Caco-2 (cell line): ENCODE measurements at regions not wholly inside any gene's neighbourhood (a gene's known extent, or its start where the extent isn't known, plus 50 kb on each side); places are given as distances from the start of the nearest gene placed in this dataset.

Experiments
- BruUV-seq: library from RNA; stranded (reverse); fragments of 400-500 nt; replicated peaks from 2 replicates; lab custom pipeline; 2021; lab: Mats Ljungman, UMichigan
- CTCF ChIA-PET: fragments of 300-600 bp; sonication (Branson Sonifier 250); formaldehyde crosslinking; loops from one replicate; lab custom pipeline; 2022; ENCODE audit warnings: antibody characterized with exemption; lab: Charles Lee
- POLR2A ChIA-PET: fragments of 300-600 bp; sonication (Branson Sonifier 250); formaldehyde crosslinking; loops from one replicate; lab custom pipeline; 2022; ENCODE audit warnings: antibody characterized with exemption; lab: Charles Lee
- DNase-seq, 2 experiments: peaks; one replicate each; pipeline versions ENCODE4 v3.0.0 to v3.0.0-alpha.2; 2020 to 2022
- H3K27me3 ChIP-seq: replicated peaks from 2 replicates; pipeline ENCODE4 v1.6.0; 2011; ENCODE audit warnings: low read length; ENCODE audit not compliant: control insufficient read depth, insufficient read depth
- H3K36me3 ChIP-seq: 2 replicates; pipeline ENCODE4 v1.5.1; 2011; ENCODE audit warnings: low read length; ENCODE audit not compliant: control insufficient read depth, insufficient read depth
- H3K4me1 ChIP-seq: fragments of 250-450 bp; sonication (Bioruptor Pico); 2 replicates; pipeline ENCODE4 v1.5.1; 2020; ENCODE audit warnings: mild to moderate bottlenecking
- H3K4me3 ChIP-seq: 2 replicates; pipeline ENCODE4 v1.5.1; 2011; ENCODE audit warnings: low read depth, mild to moderate bottlenecking, control low read depth, low read length
- H3K9me3 ChIP-seq: fragments of 250-450 bp; sonication (Bioruptor Pico); 2 replicates; pipeline ENCODE4 v1.5.1; 2020; ENCODE audit warnings: mild to moderate bottlenecking, moderate library complexity
- H3K27ac Mint-ChIP-seq: one replicate; pipeline ENCODE4 v1.8.0; 2022; ENCODE audit warnings: mixed read lengths; ENCODE audit not compliant: unreplicated experiment
- H3K27me3 Mint-ChIP-seq: one replicate; pipeline ENCODE4 v1.8.0; 2022; ENCODE audit warnings: mixed read lengths; ENCODE audit not compliant: insufficient read depth, unreplicated experiment
- H3K36me3 Mint-ChIP-seq: one replicate; pipeline ENCODE4 v1.8.0; 2022; ENCODE audit warnings: mild to moderate bottlenecking, mixed read lengths; ENCODE audit not compliant: insufficient read depth, unreplicated experiment
- H3K4me1 Mint-ChIP-seq: one replicate; pipeline ENCODE4 v1.8.0; 2022; ENCODE audit warnings: low read depth, mixed read lengths; ENCODE audit not compliant: unreplicated experiment
- H3K4me3 Mint-ChIP-seq: one replicate; pipeline ENCODE4 v1.8.0; 2022; ENCODE audit warnings: mild to moderate bottlenecking, moderate library complexity, mixed read lengths; ENCODE audit not compliant: unreplicated experiment
- H3K9me3 Mint-ChIP-seq: one replicate; pipeline ENCODE4 v1.8.0; 2022; ENCODE audit warnings: mixed read lengths; ENCODE audit not compliant: unreplicated experiment
- CTCF ChIP-seq, 2 experiments: fragments of 200-600 bp in 1 of 2; IDR thresholded peaks; 1 replicate in 1 of 2; 2 replicates in 1 of 2; pipeline versions ENCODE4 v1.5.1 to v1.8.0; 2011 to 2022; ENCODE audit warnings: antibody characterized with exemption in 1 of 2, control low read depth in 1 of 2, inconsistent platforms in 1 of 2, low read depth in 1 of 2, low read length in 1 of 2, mild to moderate bottlenecking in 1 of 2, moderate library complexity in 1 of 2; ENCODE audit not compliant: insufficient read depth in 1 of 2, severe bottlenecking in 1 of 2, unreplicated experiment in 1 of 2
- intact Hi-C: fragments of 100-400 bp; cut with micrococcal nuclease; formaldehyde crosslinking; loops from one replicate; pipeline ENCODE4 v1.10.0; 2022; ENCODE audit not compliant: unreplicated experiment

DNA sequence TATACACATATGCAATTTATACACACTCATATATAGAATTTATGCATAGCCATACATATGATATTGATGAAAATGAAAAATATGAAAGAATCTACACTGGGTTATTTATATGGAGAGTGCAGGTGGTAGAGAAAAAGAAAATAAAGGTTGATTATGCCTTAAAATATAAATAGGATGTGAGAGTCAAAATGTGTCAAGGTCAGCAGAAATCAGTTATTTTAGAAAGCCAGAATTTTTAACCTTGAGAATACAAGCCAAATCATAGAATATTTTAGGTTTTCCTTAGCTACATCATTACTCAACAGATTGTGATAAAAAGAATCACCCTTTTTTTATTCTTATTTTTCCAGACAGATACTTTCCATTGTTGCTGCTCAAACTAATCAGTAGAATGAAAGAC, 146.2 kb downstream of the SLC6A15 start:
- CTCF ChIA-PET: no interaction called here
- no peaks in the 10 kb centered on the region for H3K36me3 Mint-ChIP-seq
- no peak overlapping the region for H3K27ac Mint-ChIP-seq
- no peaks in the 10 kb centered on the region for H3K4me1 Mint-ChIP-seq
- no peaks in the 10 kb centered on the region for H3K27me3 ChIP-seq
- no peaks in the 10 kb centered on the region for H3K9me3 ChIP-seq
- intact Hi-C loops: no loop called here
- H3K9me3 Mint-ChIP-seq: no peaks in the 10 kb centered on the region
- no peaks in the 10 kb centered on the region for H3K4me1 ChIP-seq
- no peak for TF ChIP-seq CTCF (IDR thresholded peaks at IDR 0.05; ENCODE audit: insufficient read depth in 1 of 2, low read depth in 1 of 2, low read length in 1 of 2, severe bottlenecking in 1 of 2, unreplicated experiment in 1 of 2)
- no peak for DNase-seq
- no TSS peak for BruUV-seq
- no peak overlapping the region for H3K4me3 Mint-ChIP-seq
- no peaks in the 10 kb centered on the region for H3K36me3 ChIP-seq
- no peak overlapping the region for H3K4me3 ChIP-seq
- POLR2A ChIA-PET: no interaction called here
- peaks cover 6% of the 10 kb centered on the region for H3K27me3 Mint-ChIP-seq

- POLR2A ChIA-PET: no interaction called here
- intact Hi-C loops: no loop called here
- Histone ChIP-seq H3K4me3 (no peak overlapping the region), H3K9me3 (no peaks in the 10 kb centered on the region), H3K27me3 (no peaks in the 10 kb centered on the region), H3K36me3 (no peaks in the 10 kb centered on the region), H3K4me1 (no peaks in the 10 kb centered on the region)
- CTCF ChIA-PET: no interaction called here
- Mint-ChIP-seq H3K4me1 (no peaks in the 10 kb centered on the region), H3K36me3 (no peaks in the 10 kb centered on the region), H3K27ac (no peak overlapping the region), H3K4me3 (no peak overlapping the region), H3K27me3 (peaks cover 3% of the 10 kb centered on the region), H3K9me3 (no peaks in the 10 kb centered on the region)
- BruUV-seq: no TSS peak
- TF ChIP-seq CTCF (IDR thresholded peaks at IDR 0.05; ENCODE audit: insufficient read depth in 1 of 2, low read depth in 1 of 2, low read length in 1 of 2, severe bottlenecking in 1 of 2, unreplicated experiment in 1 of 2): no peak
- DNase-seq: no peak
These were observed 148.6 kb downstream of the SLC6A15 start for GRCh38 chr12:84764001-84764400.

DNA sequence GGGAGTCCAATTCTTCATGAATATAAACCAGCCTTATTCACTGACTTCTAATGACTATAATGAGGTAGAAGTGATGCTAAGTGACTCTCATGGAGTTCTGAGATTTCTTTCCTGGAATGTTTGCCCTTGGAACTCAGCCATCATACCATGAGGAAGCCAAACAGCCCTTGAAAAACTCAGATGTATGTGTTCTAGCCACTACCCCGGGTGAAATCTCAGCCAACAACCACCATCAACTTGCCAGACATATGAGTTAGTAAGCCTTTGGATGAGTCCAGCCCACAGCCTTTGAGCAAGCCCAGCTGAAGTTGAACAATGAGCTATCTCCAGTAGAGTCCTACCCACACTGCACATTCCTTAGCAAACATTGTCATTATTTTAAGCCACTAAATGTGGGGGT, 149.5 kb downstream of the SLC6A15 start:
- Histone ChIP-seq H3K4me3 (no peak overlapping the region), H3K4me1 (no peaks in the 10 kb centered on the region), H3K27me3 (no peaks in the 10 kb centered on the region), H3K36me3 (no peaks in the 10 kb centered on the region), H3K9me3 (no peaks in the 10 kb centered on the region)
- intact Hi-C loops: no loop called here
- no peak overlapping the region for H3K4me3 Mint-ChIP-seq
- no peak for TF ChIP-seq CTCF (IDR thresholded peaks at IDR 0.05; ENCODE audit: insufficient read depth in 1 of 2, low read depth in 1 of 2, low read length in 1 of 2, severe bottlenecking in 1 of 2, unreplicated experiment in 1 of 2)
- BruUV-seq: no TSS peak
- H3K36me3 Mint-ChIP-seq: no peaks in the 10 kb centered on the region
- CTCF ChIA-PET: no interaction called here
- no peak overlapping the region for H3K27ac Mint-ChIP-seq
- POLR2A ChIA-PET: no interaction called here
- H3K27me3 Mint-ChIP-seq: peaks cover 3% of the 10 kb centered on the region
- no peaks in the 10 kb centered on the region for H3K9me3 Mint-ChIP-seq
- no peaks in the 10 kb centered on the region for H3K4me1 Mint-ChIP-seq
- DNase-seq: no peak
